ENCODE measurements at regions not wholly inside any gene's neighbourhood (a gene's known extent, or its start where the extent isn't known, plus 50 kb on each side); places are given as distances from the start of the nearest gene placed in this dataset.

- no peak for TF ChIP-seq CTCF (IDR thresholded peaks at IDR 0.05)
- no peak for TF ChIP-seq POLR2A (IDR thresholded peaks at IDR 0.05)
- no peak for TF ChIP-seq POLR2AphosphoS5 (IDR thresholded peaks at IDR 0.05)
Observed at GRCh38 chr12:126086242-126086641, 1021.0 kb downstream of the AACS start.

Measured in prostate gland (tissue), 2 donors.